Fibroblast of skin of abdomen (primary cell): ENCODE measurements at regions not wholly inside any gene's neighbourhood (a gene's known extent, or its start where the extent isn't known, plus 50 kb on each side); places are given as distances from the start of the nearest gene placed in this dataset.
A peak's percentile ranks its signal among the peaks of the same experiment; 100 is the strongest.
"Not testable (repeated sequence)": the region's sequence is repeated elsewhere in the genome, so short reads cannot be mapped to it uniquely, and the experiment has no call there.

ENCODE experiments used
- DNase-seq: peaks from one replicate; pipeline ENCODE4 v3.0.0-alpha.2; 2013

DNA sequence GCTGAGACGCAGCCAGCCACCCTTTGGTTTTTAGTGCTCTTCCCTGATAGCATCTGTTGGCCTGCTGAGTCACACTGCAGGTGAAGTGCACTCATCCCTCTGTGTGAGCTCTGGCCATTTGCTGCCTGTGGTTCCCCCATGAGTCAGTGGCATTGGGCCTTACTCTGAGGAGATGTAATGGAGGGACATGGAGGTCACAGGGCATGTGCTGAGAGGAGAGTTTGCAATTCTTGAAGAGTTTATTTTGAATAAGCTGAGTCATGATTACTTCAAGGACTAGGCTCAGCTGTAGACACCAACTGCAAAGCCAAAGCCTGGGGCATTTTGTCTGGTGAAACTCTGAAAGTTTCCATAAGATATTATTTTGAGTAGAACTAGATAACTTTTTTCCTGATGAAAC is 200.3 kb downstream of the BCL2L11 start:
- peak; percentile 65 for DNase-seq

DNA sequence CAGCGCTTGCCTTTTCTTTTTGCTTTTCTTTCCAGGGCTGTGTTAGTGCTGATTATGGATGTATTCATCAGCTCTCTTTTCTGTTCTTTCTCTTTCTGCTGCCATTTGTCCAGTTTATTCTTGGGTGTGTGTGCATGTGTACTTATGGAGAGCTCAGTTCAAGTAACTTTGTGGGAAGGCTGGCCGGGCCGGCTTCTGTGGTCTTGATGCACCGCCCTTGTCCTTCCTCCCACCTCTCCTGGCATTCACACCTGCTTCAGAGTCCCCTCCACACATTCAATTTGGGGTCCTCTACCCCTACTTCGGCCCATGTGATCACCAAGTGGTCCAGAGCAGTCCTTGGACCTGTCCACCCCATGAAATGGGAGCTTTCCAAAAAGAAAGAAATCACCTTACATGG is 202.7 kb downstream of the BCL2L11 start:
- not testable (repeated sequence) for DNase-seq

DNA sequence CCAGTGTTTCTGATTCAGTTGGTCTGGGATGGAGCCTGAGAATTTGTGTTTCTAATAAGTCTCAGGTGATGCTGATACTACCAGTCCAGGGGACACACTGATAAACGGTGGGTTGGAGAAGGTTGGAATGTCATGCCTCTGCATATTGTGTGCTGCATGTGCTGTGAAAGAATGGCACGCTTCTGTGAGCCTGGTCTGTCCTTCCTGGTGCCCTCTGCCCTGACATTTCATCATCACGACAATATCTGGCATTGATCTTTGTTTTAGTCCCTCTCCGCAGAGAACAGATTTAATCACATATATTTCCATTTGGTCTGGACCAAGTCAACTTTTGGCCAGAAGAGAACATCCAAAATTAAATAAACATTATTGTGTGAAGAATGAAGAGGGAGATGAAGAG is 207.0 kb downstream of the BCL2L11 start:
- not testable (repeated sequence) for DNase-seq

DNA sequence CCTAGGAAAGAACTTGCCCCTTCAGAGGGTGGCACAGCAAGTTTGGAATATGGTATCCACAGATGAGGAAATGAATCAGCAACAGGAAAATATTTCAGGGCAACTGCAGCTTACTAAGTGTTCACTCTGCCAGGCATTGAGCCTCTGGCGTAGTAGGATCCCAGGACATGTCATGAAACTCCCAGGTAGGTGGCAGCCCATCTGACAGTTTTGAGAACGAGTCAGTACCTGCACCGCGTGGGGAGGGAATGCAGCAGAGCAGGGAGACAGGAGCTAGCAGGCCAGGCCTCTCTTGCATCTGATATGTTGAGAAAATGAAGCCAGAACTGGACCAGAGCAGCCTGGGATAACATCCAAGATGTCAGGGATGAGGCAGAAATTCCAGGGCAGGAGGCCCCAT is 208.6 kb downstream of the BCL2L11 start:
- not testable (repeated sequence) for DNase-seq

DNA sequence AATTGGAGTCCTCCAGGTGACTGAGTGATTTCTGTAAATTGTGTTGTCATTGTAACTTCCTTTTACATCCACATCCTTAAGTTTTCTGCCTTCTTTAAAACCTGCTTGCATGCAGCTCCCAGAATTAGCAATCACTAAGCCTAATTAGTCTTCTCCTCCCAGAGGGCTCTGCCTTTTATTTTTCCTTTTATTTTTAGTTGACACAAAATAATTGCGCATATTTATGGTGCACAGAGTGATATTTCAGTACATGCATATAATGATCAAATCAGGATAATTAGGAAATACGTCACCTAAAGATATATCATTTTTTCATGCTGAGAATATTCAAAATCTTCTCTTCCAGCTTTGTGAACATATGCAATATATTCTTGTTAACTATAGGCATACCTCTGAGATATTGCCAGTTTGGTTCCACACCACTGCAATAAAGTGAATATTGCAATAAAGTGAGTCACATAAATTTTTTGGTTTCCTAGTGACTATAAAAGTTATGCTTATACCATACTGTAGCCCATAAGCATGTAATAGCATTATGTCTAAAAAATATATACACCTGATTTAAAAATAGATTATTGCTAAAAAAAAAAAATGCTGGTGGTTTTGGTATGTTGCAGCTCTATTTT is 210.5 kb downstream of the BCL2L11 start:
- DNase-seq: not testable (repeated sequence)

DNA sequence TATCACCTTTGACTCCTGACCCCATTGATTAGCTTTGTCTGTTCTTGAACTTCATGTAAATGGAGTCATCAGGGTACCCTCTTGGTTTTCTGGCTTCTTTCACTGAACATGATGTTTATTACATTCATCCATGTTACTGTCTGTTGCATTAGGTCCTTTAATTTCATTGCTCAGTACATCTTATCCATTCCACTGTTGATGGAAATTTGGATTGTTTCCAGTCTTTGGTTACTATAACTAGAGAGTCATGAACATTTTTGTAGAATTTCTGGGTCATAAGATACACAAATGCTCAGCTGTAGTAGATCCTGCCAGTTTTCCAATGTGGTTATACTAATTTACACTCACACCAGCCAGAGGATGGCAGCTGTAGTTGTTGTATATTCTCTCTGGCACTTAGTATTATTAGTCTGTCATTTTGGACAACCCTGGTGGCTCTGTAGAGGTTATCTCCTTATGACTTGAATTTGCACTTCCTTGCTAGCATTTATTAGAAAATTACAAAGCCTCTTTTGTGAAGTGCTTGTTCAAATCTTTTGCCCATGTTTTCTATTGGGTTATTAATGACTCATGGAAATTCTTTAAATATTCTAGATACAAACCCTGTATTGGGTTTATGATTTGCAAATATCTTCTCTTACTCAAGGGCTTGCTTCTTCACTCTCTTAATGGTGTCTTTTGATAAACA is 214.7 kb downstream of the BCL2L11 start:
- not testable (repeated sequence) for DNase-seq

DNA sequence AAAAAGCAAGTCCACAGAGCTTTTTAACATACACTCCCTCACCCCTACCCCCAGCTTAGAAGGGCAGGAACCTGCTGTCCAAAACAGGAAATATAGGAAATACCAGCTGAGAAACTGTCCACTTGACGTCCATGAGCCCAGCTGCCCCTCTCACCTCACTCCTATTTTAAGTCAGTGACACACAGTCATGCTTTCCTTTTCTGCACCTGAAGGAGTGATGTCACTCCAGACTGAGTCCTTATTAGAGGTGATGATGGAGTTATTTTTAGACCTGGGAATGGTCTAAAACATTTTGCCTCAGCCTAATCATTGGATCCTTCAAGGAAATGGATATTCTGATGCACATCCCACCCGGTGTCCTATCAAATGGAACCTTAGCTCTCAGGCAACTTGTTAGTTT is 217.8 kb downstream of the BCL2L11 start:
- not testable (repeated sequence) for DNase-seq

DNA sequence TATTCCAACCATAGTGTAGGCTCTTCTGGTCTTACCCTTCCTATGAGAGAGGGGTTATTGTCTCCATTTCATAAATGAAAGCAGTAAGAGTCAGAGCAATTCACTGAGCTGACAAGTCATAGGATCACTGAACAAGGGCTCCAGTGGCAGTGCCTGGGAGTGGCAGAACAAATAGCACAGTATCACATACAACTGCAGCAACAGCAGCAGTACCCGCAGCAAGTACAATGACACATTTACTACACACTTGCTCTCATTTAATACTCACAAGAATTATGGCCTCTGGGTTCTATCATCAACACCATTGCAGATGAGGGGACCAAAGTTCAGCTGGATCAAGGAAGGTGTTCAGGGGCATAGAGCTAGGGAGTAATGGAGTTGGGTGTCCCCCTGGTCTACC is 218.8 kb downstream of the BCL2L11 start:
- not testable (repeated sequence) for DNase-seq

DNA sequence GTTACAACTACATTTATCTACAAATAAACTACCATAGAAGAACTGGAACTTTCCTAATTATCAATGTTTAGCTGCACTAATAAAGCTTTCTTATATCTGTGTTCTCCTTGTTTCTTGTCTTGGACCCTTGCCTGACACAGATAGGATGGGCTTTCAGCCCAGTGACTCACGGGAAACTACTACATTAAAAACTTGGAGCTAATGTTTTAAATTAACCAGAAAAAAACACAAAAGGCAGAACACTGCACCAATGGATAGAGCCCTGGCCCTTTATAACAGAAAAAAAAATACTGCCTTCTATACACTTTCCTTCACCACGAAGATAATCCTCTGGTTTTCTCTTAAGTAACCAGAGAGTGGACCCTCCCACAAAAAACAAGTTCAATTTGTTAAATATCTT is 223.9 kb downstream of the BCL2L11 start:
- not testable (repeated sequence) for DNase-seq

DNA sequence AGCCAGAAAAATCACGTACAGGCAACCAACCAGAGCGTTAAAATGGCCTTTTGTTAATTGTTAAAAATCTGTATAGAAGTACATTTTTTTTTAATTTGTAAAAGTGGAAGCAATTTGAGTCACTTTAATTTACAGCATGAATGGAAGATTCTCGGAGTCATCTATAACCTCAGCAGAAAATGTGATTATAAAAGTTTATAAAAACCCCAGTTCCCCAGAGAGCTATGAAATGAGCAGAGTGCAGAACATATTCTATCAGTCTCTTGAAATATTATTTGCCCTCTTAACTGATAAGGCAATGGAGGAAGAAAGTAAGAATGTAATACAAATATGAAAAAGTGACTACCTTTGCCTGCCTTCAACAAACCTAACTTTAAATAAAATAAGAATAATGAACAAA is 224.7 kb downstream of the BCL2L11 start:
- not testable (repeated sequence) for DNase-seq

DNA sequence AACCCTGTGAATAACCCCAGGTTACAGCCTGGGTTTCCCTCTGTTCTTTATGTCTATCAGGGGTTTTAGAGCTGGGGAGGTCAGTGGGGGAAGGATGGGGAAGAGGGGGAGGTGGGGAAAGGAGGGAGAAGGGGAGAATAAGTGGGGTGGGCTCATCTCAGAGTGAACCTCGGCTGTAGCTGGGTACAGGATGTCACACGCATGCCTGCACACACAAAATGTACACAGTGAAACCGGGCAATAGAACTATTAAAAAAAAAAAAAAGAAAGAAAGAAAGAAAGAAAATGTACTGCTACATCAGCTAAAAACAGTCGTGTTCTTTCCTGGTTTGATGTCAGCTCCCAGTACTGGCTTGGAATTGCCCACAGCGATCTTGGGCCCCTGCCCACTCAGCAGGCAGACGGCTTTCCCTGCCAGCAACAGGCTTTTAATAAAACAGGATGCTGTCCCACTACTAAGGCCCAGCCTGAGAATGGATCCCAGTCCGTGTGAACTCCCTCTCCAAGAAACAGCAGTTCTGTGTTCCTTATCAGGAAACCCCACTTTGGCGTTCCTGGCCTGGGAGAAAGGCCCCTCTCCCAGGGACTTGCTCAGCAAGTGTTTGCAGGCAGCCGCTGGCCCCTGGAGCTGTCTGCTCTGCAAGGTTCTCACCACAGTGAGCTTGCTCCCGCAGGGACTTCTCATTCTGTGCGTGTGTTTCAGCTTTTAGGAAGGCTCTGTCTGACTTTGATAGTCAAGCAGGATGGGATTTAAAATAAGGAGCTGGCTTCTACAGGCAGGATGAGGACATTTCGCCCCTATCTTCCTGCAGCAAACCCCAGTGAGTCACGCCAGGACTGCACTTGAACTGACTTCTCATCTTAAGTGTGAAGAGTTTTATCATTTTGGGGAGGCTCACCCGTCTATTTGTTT is 225.6 kb downstream of the BCL2L11 start:
- peak; percentile 25 for DNase-seq

DNA sequence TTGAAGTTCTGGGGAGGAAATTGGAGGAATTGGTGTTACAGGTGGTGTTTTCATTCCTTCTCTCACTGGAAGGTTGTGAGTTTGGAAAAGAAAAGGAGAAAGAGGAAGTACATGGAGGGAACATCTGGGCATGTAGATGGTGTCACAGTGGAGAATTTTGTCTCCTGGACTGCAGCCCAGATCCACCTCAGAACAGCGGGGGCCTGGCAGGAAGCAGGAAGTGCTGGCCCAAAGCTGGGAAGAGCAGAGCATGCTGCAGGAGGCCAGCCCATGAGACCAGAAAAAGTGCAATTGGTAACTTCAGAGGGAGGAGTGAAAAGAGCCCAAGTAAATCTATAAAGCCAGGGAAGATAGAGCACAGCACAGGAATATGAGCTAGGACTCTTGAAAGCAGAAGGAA is 227.0 kb downstream of the BCL2L11 start:
- DNase-seq: not testable (repeated sequence)

DNA sequence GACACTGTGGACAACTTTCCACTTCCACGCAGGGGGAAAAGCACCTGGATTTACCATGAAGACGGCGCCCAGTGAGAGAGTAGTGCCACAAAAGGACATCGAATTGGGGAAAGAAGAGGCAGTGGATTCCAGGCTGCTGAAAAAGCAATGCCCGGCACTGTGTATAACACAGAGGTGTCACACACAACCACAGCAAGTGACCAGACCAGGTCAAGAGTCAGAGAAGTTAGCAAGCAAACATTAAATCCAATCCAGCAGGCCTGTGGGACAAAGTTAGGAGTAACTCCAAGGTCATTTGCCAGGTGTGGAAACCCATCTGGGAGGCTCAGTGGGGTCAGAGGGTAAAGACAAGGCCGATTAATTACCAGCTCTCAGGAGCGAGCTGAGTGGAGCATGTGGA is 227.6 kb downstream of the BCL2L11 start:
- not testable (repeated sequence) for DNase-seq

DNA sequence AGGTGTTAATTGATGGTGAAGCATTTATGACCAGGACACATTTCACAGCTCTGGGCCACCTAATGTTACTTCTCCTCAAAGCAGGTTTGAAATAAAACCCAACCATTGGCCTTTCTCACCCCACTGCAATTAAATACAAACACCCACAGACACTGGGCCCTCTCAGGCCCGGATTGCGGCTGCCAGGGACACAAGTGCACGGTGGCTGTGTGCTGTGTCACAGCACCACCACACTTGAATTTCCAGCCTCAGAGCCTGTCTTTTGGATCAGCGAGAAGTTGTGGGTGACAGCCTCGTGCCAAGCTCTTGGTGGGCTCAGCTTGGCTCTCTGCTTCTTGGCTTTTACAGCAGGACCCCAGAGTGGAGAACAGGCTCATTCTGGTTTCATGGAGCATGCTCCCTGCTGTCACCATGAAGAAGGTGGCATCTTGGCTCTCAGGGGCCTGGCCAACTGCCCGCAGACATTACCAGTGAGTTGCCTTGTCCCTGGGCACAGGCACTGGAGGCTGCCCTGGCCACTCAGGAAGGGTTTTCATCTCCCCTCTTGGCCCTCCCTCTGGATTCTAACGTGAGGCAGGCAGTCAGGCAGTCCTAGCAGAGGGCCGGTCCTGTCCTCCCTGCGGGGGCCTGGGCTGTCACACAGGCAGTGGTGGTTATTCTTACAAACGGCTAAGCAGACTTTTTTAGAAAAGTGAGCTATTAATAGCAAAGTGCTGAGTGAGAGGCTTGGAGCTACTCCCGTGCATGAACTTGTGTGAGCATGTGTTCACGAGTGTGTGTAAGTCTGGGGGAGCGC is 234.5 kb downstream of the BCL2L11 start:
- not testable (repeated sequence) for DNase-seq

DNA sequence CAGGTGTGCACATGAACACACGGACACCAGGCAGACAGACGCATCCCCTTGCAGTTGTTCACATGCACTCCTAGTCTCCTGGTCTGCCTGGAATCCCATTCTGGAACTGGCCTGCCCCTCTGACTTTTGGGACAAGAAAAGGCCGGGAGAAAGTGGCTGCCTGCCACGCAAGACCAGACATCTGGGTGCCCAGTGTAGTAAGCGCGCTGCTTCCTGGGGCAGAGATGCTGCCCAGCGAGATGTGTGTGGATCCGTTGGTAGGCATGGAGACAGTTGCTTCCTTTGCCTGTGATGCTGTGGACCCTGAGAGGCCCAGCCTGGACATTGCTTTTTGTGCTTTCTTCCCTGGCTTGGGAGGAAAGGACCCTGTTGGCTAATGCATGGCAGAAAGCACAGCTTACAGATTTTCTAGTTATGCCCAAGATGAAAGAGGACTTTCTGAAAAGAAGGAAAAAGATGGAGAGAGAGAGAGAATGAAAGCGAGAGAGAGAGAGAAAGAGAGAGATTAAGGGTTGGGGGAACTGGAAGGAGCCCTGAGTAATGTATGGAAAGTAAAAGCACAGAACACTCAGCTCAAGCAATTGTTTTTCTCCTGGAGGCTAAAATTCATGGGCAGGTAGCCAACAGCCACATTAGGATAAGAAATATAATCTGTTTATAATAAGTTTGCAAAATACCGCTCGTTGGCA is 235.3 kb downstream of the BCL2L11 start:
- not testable (repeated sequence) for DNase-seq

DNA sequence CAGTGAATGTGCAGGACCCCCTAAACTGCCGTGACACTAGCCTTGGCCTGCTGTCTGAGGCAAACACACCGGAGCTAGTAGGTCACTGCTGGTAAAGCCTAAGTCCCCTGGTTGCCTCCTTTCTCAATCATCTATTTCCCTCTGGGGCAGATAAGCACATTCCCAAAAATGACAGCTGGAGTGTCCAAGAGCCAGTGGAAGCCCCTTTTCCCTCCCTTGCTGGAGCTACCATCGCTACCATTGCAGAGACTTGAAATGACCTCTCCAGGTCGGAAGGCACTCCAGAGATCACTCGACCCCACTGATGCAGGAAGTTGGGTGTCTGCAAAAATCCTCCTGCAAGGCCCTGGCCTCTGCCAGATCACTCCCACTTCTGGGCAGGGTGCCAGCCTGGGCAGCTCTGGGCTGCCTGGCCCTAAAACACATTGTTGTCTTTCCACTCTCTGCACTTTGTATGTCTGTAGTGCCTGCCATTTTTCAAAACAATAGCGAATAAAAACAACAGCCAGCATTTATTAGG is 235.9 kb downstream of the BCL2L11 start:
- not testable (repeated sequence) for DNase-seq

DNA sequence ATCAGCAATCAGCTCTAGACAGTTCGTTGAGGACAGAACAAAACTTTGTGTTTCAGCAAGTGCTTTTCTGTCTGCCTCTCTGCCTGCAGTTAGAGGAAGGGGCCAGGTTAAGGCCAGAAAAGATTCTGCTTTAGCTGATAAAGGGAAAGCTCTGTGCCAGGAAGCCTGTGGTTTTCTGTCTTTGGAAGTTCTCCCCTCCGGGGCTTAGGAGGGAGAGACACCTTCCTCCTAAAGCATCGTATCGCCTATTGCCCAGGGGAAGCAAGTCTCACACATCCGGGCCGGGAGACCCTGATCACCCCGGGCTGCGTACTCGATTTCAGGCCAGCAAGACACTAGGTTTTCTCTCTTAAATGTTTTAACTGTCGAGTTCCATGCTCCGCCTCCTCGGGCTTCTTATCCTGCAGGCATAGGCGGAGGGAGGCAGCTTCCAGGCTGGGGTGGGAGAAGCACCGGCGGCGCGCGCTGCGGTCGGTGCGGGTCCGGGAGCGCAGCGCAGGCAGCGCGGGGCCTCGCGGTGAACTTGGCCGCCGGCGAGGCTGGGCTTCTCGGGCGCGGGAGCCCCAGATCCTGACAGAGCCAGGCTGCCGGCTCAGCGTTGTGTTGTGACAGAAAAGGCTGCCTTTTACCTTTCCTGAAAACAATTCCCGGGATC is 245.4 kb downstream of the BCL2L11 start:
- peak; percentile 5 for DNase-seq

DNA sequence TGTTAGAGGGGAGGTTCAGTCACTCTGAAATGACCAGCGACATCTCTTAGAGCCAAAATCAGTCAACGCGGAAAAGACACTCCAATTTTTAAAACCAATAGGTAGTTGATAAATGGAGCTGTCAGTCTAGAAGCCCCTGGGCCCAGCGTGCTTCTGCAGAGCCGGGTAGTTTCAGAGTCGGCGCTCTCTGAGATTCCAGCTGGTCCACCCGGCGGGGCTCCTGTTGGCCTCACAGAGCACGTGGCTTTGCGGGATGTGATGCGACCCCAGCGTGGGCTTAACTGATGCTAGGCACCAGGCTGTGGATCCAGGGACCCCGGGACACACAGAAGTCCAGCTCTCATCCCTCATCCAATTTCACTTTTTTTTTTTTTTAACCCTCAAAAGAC is 245.9 kb downstream of the BCL2L11 start:
- not testable (repeated sequence) for DNase-seq

DNA sequence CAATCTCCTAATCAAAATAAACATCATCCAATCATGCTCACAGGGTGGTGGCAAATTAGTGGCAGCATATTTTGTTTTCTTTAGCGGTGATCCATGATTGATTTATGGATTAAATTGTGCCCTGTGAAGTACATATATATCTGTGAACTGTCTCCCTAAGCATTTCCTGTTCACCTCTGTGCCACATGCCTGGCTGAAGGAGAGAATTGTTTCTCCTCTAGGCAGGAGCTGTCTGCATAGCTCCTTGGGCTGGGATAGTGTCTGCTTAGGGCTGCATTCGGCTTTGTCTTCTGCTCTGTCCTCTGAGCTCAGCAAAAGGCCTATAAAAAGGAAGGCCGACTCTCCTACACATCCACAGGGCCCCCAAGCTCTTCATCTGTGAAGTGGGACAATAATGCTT is 246.4 kb downstream of the BCL2L11 start:
- not testable (repeated sequence) for DNase-seq

DNA sequence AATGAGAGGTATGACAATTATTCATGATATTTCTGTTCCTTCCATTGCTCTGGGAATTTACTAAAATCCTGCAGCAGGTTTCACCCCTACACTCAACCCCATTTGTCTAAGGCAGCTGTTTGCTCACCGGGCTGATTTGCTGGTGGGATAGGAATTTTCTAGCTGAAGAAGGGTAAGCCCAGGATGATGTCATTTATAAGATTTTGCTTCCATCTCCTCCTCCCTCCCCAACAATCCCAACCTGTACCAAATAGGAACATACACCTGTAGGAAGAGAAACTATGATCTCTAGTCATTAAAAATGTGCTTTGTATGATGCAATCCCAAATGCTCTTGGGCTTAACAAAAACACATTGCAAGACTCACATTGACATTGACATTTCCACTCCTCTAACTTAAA is 247.2 kb downstream of the BCL2L11 start:
- DNase-seq: peak; percentile 39

DNA sequence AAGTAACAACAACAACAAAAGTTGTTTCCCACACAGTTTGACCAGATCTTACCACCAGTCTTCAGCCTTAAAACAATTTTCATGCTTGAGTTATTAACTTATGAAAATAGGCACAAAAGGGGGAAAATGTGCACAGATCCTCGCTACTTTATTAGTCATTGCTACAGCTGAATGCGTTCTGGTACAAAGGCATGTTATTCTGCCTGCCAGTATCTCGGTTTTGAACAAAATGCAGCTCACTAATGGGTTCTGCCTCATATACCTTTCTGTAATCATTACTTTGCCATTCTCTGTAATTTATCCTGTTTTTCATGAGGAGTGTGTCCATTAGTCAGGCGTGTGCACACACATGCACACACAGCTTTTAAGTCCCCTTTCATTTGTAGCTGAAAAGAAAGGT is 247.6 kb downstream of the BCL2L11 start:
- DNase-seq: not testable (repeated sequence)
